ENCODE measurements at regions not wholly inside any gene's neighbourhood (a gene's known extent, or its start where the extent isn't known, plus 50 kb on each side); places are given as distances from the start of the nearest gene placed in this dataset.

DNA sequence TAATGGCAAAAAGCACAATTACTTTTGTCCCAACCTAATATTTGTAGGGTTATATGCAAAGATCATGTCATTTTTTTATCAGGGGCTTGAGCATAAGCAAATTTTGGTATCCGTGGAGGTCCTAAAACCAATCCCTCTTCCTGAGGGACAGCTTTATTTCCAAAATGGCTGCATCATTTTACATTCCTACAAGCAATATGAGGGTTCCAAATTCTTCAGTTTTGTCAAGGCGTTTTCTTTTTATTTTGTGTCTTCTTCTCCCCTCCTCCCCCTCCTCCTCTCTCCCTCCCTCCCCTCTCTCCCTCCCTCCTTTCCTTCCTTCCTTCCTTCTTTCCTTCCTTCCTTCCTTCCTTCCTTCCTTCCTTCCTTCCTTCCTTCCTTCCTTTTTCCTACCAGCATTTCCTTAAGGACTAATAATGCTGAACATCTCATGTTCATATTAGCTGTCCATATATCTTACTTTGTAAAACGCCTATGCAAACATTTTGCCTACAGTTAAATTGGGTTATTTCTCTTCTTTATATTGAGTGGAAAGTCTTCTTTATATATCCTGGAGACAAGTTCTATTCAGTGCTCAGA lies 881.8 kb downstream of the DCDC2C start:
- no peak for TF ChIP-seq EZH2phosphoT487 (conservative IDR thresholded peaks at IDR 0.05; ENCODE audit: low read length)
- TF ChIP-seq, protein P1, sequence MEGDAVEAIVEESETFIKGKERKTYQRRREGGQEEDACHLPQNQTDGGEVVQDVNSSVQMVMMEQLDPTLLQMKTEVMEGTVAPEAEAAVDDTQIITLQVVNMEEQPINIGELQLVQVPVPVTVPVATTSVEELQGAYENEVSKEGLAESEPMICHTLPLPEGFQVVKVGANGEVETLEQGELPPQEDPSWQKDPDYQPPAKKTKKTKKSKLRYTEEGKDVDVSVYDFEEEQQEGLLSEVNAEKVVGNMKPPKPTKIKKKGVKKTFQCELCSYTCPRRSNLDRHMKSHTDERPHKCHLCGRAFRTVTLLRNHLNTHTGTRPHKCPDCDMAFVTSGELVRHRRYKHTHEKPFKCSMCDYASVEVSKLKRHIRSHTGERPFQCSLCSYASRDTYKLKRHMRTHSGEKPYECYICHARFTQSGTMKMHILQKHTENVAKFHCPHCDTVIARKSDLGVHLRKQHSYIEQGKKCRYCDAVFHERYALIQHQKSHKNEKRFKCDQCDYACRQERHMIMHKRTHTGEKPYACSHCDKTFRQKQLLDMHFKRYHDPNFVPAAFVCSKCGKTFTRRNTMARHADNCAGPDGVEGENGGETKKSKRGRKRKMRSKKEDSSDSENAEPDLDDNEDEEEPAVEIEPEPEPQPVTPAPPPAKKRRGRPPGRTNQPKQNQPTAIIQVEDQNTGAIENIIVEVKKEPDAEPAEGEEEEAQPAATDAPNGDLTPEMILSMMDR (IDR thresholded peaks at IDR 0.05; ENCODE audit: insufficient read depth, low read length, poor library complexity, severe bottlenecking) = no peak
